ENCODE measurements at regions not wholly inside any gene's neighbourhood (a gene's known extent, or its start where the extent isn't known, plus 50 kb on each side); places are given as distances from the start of the nearest gene placed in this dataset.
A peak's percentile ranks its signal among the peaks of the same experiment; 100 is the strongest.

DNA sequence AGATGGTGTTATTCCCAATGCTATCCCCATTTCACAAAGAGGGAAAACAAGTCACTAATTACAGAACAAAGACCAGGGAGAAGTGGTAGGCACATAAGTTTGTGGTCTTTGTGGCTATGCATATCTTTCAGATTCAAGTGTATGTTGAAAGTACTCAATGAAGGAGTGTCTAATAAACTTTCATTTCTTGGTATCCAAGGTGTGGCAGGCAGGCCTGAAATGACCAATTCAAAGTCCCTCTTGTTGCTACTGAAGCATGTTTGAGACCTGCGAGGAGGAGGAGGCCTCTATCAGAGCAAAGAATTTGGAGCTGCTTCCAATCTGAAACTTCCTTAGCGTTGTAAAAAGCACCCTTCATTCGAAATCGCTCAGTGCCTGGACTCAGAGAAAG lies 60.9 kb upstream of the KLF7 start:
- DNase-seq, result no peak
- intact Hi-C loops (cut with micrococcal nuclease), result no loop called here
- Histone ChIP-seq H3K4me1 (peaks cover 59% of the 10 kb centered on the region), H3K4me3 (peak overlapping the region; percentile 38), H3K36me3 (no peaks in the 10 kb centered on the region), H3K27ac (replicated peaks) (peak overlapping the region; percentile 62), H3K27me3 (ENCODE audit: low read depth) (no peaks in the 10 kb centered on the region), H3K9me3 (replicated peaks) (no peaks in the 10 kb centered on the region)
- TF ChIP-seq, protein P1, sequence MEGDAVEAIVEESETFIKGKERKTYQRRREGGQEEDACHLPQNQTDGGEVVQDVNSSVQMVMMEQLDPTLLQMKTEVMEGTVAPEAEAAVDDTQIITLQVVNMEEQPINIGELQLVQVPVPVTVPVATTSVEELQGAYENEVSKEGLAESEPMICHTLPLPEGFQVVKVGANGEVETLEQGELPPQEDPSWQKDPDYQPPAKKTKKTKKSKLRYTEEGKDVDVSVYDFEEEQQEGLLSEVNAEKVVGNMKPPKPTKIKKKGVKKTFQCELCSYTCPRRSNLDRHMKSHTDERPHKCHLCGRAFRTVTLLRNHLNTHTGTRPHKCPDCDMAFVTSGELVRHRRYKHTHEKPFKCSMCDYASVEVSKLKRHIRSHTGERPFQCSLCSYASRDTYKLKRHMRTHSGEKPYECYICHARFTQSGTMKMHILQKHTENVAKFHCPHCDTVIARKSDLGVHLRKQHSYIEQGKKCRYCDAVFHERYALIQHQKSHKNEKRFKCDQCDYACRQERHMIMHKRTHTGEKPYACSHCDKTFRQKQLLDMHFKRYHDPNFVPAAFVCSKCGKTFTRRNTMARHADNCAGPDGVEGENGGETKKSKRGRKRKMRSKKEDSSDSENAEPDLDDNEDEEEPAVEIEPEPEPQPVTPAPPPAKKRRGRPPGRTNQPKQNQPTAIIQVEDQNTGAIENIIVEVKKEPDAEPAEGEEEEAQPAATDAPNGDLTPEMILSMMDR (IDR thresholded peaks at IDR 0.05; ENCODE audit: borderline replicate concordance), result no peak

DNA sequence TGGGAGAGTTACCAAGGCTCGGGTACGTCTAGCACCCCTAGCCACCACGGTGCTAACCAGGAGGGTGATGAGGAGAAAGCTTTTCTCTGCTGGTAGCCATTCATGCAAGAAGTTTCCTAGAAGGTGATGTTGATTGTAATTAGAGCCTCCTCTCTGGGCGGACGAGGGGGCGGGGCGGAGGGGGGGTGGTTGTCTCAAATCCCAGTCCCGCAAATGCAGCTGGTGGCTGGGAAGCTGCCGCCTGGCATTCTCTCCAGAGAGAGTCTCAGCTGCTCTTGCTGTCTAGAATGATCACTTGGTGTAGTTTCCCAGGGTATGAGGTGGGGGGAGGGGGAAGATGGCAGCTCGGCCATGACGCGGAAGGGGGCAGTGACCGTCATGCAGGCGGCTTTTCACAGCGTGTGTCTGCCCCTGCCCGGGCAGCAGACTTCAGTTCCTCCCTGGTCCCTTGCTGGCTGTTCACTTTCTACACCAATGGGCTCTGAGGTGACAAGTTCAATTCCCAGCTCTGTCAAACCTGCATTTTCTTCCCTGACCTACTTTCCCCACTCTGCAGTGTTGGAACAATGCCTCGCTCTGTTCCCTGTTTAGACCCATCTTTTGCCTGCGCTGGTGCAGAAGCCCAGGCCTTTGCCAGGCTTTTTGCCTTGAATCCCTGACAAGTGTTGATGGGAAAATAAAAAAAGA lies 61.5 kb upstream of the KLF7 start:
- H3K4me3 ChIP-seq, result peak overlapping the region; percentile 38
- H3K9me3 ChIP-seq (replicated peaks), result no peaks in the 10 kb centered on the region
- intact Hi-C loops (cut with micrococcal nuclease), result no loop called here
- peak; percentile 19 for DNase-seq
- H3K4me1 ChIP-seq, result peaks cover 59% of the 10 kb centered on the region
- TF ChIP-seq, protein P1 (IDR thresholded peaks at IDR 0.05; ENCODE audit: borderline replicate concordance), result no peak
- H3K36me3 ChIP-seq, result no peaks in the 10 kb centered on the region
- H3K27ac ChIP-seq (replicated peaks), result peak overlapping the region; percentile 62
- H3K27me3 ChIP-seq (ENCODE audit: low read depth), result no peaks in the 10 kb centered on the region

DNA sequence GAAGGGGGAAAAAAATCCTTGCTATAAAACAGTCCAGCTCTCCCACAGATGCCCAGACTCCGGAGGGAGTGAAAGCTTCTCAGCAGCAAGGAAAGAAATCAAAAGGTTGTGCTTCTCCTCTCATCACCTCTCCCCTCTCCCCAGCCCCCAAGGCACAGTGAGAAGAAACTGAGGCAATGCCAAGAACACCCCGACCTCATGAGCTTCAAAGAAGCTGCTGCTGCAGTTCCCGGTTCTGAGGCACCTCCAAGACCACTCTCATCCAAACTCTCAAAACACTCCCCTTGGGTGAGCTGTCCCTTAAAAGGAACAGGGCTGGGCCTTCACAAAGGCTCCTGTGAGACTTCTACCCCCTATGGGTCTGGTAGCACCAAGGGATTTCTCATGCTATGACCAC lies 62.0 kb upstream of the KLF7 start:
- intact Hi-C loops (cut with micrococcal nuclease), result no loop called here
- Histone ChIP-seq H3K4me1 (peaks cover 59% of the 10 kb centered on the region), H3K9me3 (replicated peaks) (no peaks in the 10 kb centered on the region), H3K4me3 (peak overlapping the region; percentile 38), H3K36me3 (no peaks in the 10 kb centered on the region), H3K27me3 (ENCODE audit: low read depth) (no peaks in the 10 kb centered on the region), H3K27ac (replicated peaks) (peak overlapping the region; percentile 11)
- TF ChIP-seq, protein P1 (IDR thresholded peaks at IDR 0.05; ENCODE audit: borderline replicate concordance), result no peak
- no peak for DNase-seq

DNA sequence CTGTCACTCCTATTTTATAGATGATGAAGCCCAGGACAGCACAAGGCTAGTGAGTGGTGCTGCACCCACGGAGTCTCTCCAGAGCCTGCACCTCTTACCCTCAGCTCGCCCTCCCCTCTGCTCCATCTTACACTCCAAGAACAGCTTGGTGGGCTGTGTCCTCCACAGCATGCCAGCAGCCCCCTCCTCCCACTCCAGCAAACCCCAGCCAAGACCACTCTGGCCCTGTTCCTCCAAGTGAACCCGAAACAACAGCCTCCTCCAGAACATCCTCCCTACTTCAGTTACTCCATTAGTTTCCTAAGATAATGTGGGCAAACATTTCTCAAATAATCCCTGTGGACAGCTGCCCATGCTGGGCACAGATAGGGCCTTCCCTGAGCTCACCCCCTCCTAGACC lies 62.7 kb upstream of the KLF7 start:
- Histone ChIP-seq H3K27me3 (ENCODE audit: low read depth) (no peaks in the 10 kb centered on the region), H3K36me3 (no peaks in the 10 kb centered on the region), H3K27ac (replicated peaks) (no peak overlapping the region), H3K4me1 (peaks cover 59% of the 10 kb centered on the region), H3K4me3 (no peak overlapping the region), H3K9me3 (replicated peaks) (no peaks in the 10 kb centered on the region)
- no peak for DNase-seq
- TF ChIP-seq, protein P1 (IDR thresholded peaks at IDR 0.05; ENCODE audit: borderline replicate concordance), result no peak
- intact Hi-C loops (cut with micrococcal nuclease), result no loop called here

DNA sequence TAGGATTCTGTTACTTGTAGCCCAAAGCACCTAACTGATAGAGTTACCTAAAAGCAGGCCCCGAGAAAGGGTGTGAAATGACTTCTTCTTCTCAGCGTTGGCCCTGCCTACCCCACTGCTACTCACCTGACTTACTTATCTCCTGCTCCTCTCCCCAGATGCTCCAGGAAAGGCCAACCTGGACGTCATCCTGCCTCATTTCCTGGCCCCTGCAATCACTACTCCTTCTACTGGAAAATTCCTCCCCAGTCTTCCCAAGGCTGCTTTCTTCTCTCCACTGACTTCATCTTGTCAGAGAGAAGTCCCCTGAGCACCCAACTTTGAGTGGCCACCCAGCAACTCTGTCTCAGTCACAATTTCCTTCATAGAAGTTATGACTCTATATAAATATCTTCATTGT lies 63.4 kb upstream of the KLF7 start:
- intact Hi-C loops (cut with micrococcal nuclease), result no loop called here
- TF ChIP-seq, protein P1 (IDR thresholded peaks at IDR 0.05; ENCODE audit: borderline replicate concordance), result no peak
- Histone ChIP-seq H3K9me3 (replicated peaks) (no peaks in the 10 kb centered on the region), H3K36me3 (no peaks in the 10 kb centered on the region), H3K27ac (replicated peaks) (no peak overlapping the region), H3K27me3 (ENCODE audit: low read depth) (no peaks in the 10 kb centered on the region), H3K4me3 (no peak overlapping the region), H3K4me1 (peaks cover 57% of the 10 kb centered on the region)
- no peak for DNase-seq
